Calu3 (cell line): ENCODE measurements at regions not wholly inside any gene's neighbourhood (a gene's known extent, or its start where the extent isn't known, plus 50 kb on each side); places are given as distances from the start of the nearest gene placed in this dataset.

Source experiments
- BruUV-seq: library from RNA; stranded (reverse); fragments of 400-500 nt; replicated peaks from 2 replicates; lab custom pipeline; 2021; lab: Mats Ljungman, UMichigan
- CTCF ChIA-PET: fragments of 300-600 bp; sonication (Branson Sonifier 250); formaldehyde crosslinking; loops from one replicate; lab custom pipeline; 2022; ENCODE audit warnings: antibody characterized with exemption; lab: Charles Lee
- DNase-seq: peaks from one replicate; pipeline ENCODE4 v3.0.0; 2022
- H3K27ac Mint-ChIP-seq: one replicate; pipeline ENCODE4 v1.8.0; 2022; ENCODE audit warnings: mixed read lengths; ENCODE audit not compliant: unreplicated experiment
- H3K27me3 Mint-ChIP-seq: one replicate; pipeline ENCODE4 v1.8.0; 2022; ENCODE audit warnings: mixed read lengths; ENCODE audit not compliant: unreplicated experiment
- H3K36me3 Mint-ChIP-seq: one replicate; pipeline ENCODE4 v1.8.0; 2022; ENCODE audit warnings: mild to moderate bottlenecking, moderate library complexity, mixed read lengths; ENCODE audit not compliant: insufficient read depth, unreplicated experiment
- H3K4me1 Mint-ChIP-seq: one replicate; pipeline ENCODE4 v1.8.0; 2022; ENCODE audit warnings: mild to moderate bottlenecking, low read depth, mixed read lengths; ENCODE audit not compliant: unreplicated experiment
- H3K4me3 Mint-ChIP-seq: one replicate; pipeline ENCODE4 v1.8.0; 2022; ENCODE audit warnings: mild to moderate bottlenecking, low read depth, moderate library complexity, mixed read lengths; ENCODE audit not compliant: unreplicated experiment
- H3K9me3 Mint-ChIP-seq: one replicate; pipeline ENCODE4 v1.8.0; 2022; ENCODE audit warnings: low read depth, mixed read lengths; ENCODE audit not compliant: unreplicated experiment
- intact Hi-C: fragments of 100-400 bp; cut with micrococcal nuclease; formaldehyde crosslinking; loops from one replicate; pipeline ENCODE4 v1.10.0; 2022; ENCODE audit not compliant: unreplicated experiment
- TF ChIP-seq, protein P1 (sequence below): fragments of 200-600 bp; IDR thresholded peaks from one replicate; pipeline ENCODE4 v1.8.0; 2022; ENCODE audit warnings: antibody characterized with exemption; ENCODE audit not compliant: unreplicated experiment

DNA sequence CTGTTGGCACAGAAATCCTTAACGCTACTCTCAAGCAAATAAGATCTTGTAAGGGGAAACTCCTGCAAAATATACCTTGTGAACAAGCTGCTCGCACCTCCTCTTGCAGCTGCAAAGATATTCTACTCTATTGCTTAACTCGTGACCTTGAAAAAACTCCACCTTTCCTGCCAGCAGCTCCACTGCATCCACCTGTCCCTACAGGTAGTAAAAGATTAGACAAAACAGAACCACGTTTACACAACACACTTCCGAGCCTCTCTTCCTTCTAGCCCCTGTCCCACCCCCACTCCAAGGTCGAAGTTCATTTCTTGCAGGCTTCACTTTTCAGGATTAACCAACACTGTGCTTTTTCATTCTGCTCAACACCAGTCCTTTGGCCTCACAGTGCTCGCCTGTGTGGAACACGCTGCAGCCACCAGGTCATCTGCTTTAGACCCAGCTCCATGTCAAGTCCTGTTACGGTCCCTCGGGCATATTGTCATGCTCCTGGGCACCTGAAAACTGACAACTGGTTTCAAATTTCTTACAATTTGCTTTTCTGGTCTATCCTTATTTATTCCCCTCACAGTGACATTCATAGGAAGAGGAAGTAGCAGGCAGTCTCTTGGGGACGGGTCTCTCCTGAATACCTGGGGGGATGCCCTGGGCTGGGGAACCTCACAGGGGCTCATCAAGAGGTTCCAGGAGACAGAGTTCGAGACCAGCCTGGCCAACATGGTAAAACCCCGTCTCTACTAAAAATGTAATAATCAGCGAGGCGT, 165.8 kb upstream of the KLF14 start:
- H3K27me3 Mint-ChIP-seq, result peaks cover 10% of the 10 kb centered on the region
- peak overlapping the region; percentile 82 for H3K4me3 Mint-ChIP-seq
- DNase-seq, result peak; percentile 83
- TF ChIP-seq, protein P1, sequence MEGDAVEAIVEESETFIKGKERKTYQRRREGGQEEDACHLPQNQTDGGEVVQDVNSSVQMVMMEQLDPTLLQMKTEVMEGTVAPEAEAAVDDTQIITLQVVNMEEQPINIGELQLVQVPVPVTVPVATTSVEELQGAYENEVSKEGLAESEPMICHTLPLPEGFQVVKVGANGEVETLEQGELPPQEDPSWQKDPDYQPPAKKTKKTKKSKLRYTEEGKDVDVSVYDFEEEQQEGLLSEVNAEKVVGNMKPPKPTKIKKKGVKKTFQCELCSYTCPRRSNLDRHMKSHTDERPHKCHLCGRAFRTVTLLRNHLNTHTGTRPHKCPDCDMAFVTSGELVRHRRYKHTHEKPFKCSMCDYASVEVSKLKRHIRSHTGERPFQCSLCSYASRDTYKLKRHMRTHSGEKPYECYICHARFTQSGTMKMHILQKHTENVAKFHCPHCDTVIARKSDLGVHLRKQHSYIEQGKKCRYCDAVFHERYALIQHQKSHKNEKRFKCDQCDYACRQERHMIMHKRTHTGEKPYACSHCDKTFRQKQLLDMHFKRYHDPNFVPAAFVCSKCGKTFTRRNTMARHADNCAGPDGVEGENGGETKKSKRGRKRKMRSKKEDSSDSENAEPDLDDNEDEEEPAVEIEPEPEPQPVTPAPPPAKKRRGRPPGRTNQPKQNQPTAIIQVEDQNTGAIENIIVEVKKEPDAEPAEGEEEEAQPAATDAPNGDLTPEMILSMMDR, result no peak
- peaks cover 85% of the 10 kb centered on the region for H3K4me1 Mint-ChIP-seq
- CTCF ChIA-PET, result interaction anchor here (0.7 to 2.2 kb wide), 4 partner anchors 13 to 105 kb away, joined by 3 to 17 read pairs (median 4); no protein-coding TSS in a partner anchor
- intact Hi-C loops, result loop anchor here (2.0 to 5.0 kb wide), 2 partner anchors 107 to 142 kb away; no protein-coding TSS in a partner anchor
- peak overlapping the region; percentile 97 for H3K27ac Mint-ChIP-seq
- peaks cover 99% of the 10 kb centered on the region for H3K36me3 Mint-ChIP-seq
- no TSS peak for BruUV-seq
- no peaks in the 10 kb centered on the region for H3K9me3 Mint-ChIP-seq

GRCh38 chr7:130900471-130901076, 166.6 kb upstream of the KLF14 start:
- BruUV-seq, result TSS peak; percentile 36
- TF ChIP-seq, protein P1, result no peak
- intact Hi-C loops, result no loop called here
- peak overlapping the region; percentile 82 for H3K4me3 Mint-ChIP-seq
- H3K27ac Mint-ChIP-seq, result peak overlapping the region; percentile 97
- H3K36me3 Mint-ChIP-seq, result peaks cover 99% of the 10 kb centered on the region
- DNase-seq, result no peak
- CTCF ChIA-PET, result interaction anchor here (2.2 kb wide), 1 partner anchor 12 kb away, joined by 17 read pairs; no protein-coding TSS in a partner anchor
- H3K27me3 Mint-ChIP-seq, result peaks cover 10% of the 10 kb centered on the region
- H3K9me3 Mint-ChIP-seq, result no peaks in the 10 kb centered on the region
- H3K4me1 Mint-ChIP-seq, result peaks cover 77% of the 10 kb centered on the region

DNA sequence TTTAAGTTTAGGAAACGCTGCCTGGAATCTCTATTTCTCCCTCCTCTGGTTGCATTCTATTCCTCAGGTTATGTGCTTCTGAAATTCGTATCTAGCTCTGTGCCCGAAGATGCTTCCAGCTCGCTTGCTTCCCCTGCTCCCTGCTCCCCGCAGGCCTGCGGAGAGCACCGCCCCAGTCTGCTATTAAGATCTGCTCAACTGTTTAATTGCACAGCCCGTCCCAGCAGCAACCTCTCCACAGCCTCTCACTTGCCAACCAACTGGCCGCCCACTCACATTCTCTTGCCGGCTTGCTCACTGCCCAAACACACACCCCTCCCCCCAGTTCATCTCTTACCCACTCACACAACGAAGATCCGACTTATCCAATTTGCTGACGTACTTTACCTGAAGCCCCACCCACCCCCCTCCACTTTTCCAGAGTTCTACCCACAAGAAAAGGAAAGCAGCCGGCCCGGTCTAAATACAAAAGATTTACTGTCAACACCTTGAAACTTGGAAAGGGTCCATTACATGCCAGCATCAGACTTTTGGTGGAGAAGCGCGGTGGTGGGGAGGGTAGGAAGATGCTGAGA, 167.3 kb upstream of the KLF14 start:
- TF ChIP-seq, protein P1, result no peak
- peaks cover 99% of the 10 kb centered on the region for H3K36me3 Mint-ChIP-seq
- H3K27me3 Mint-ChIP-seq, result peaks cover 10% of the 10 kb centered on the region
- DNase-seq, result peak; percentile 89
- no TSS peak for BruUV-seq
- H3K4me1 Mint-ChIP-seq, result peaks cover 70% of the 10 kb centered on the region
- H3K4me3 Mint-ChIP-seq, result peak overlapping the region; percentile 82
- CTCF ChIA-PET, result no interaction called here
- H3K27ac Mint-ChIP-seq, result peak overlapping the region; percentile 97
- intact Hi-C loops, result no loop called here
- H3K9me3 Mint-ChIP-seq, result no peaks in the 10 kb centered on the region

GRCh38 chr7:130902755-130903357, 168.8 kb upstream of the KLF14 start:
- TF ChIP-seq, protein P1, result no peak
- no peak for DNase-seq
- peak overlapping the region; percentile 82 for H3K4me3 Mint-ChIP-seq
- peaks cover 99% of the 10 kb centered on the region for H3K36me3 Mint-ChIP-seq
- no peaks in the 10 kb centered on the region for H3K9me3 Mint-ChIP-seq
- peaks cover 10% of the 10 kb centered on the region for H3K27me3 Mint-ChIP-seq
- CTCF ChIA-PET, result interaction anchor here (1.7 to 3.2 kb wide), 3 partner anchors 10 to 15 kb away, joined by 5 to 14 read pairs (median 7); no protein-coding TSS in a partner anchor
- intact Hi-C loops, result no loop called here
- H3K27ac Mint-ChIP-seq, result peak overlapping the region; percentile 97
- H3K4me1 Mint-ChIP-seq, result peaks cover 65% of the 10 kb centered on the region
- no TSS peak for BruUV-seq
